Spleen (tissue), 7 donors: ENCODE measurements at regions not wholly inside any gene's neighbourhood (a gene's known extent, or its start where the extent isn't known, plus 50 kb on each side); places are given as distances from the start of the nearest gene placed in this dataset.

Source experiments
- POLR2A ChIP-seq, 3 donors: fragments of 450-650 bp; IDR thresholded peaks; one replicate each; pipeline ENCODE4 v1.5.1; 2017; ENCODE audit warnings: antibody characterized with exemption in 3 of 3, mild to moderate bottlenecking in 1 of 3
- POLR2AphosphoS5 ChIP-seq, 3 donors: sonication (generic); formaldehyde crosslinking; IDR thresholded peaks; one replicate each; pipeline ENCODE4 v1.5.1; 2017; ENCODE audit warnings: antibody characterized with exemption in 3 of 3
- TF ChIP-seq, protein P1 (sequence below), 11 experiments: fragments of 200-600 bp in 7 of 11; fragments of 450-650 bp in 4 of 11; sonication (generic) in 4 of 11; IDR thresholded peaks in 8 of 11; conservative IDR thresholded peaks in 3 of 11; 1 replicate in 7 of 11; 2 replicates in 4 of 11; pipeline versions ENCODE4 v1.4.0 to v1.8.0; 2016 to 2021; ENCODE audit warnings: antibody characterized with exemption in 11 of 11, inconsistent platforms in 4 of 11, mild to moderate bottlenecking in 1 of 11
- donor health status: DM: no; HTN: no; CAD: no; lungs with moderate emphysema.
- donor health status: DM: no; HTN: no; CAD: no.
- donor health status: DM: no; HTN: no; CAD: no.

DNA sequence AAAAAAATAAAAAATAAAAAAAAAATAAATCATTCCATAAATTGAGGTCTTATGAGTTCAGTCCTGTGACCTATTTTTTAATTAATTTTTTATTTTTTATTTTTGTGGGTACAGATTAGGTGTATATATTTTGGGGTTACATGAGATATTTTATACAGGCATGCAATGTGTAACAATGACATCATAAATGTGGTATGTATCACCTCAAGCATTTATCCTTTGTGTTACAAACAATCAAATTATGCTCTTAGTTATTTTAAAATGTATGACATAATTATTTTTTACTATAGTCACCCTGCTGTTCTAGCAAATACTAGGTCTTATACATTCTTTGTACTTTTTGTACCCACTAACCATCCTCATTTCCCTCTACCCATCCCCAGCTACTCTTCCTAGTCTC lies 537.9 kb downstream of the HINT1 start:
- TF ChIP-seq, protein P1, sequence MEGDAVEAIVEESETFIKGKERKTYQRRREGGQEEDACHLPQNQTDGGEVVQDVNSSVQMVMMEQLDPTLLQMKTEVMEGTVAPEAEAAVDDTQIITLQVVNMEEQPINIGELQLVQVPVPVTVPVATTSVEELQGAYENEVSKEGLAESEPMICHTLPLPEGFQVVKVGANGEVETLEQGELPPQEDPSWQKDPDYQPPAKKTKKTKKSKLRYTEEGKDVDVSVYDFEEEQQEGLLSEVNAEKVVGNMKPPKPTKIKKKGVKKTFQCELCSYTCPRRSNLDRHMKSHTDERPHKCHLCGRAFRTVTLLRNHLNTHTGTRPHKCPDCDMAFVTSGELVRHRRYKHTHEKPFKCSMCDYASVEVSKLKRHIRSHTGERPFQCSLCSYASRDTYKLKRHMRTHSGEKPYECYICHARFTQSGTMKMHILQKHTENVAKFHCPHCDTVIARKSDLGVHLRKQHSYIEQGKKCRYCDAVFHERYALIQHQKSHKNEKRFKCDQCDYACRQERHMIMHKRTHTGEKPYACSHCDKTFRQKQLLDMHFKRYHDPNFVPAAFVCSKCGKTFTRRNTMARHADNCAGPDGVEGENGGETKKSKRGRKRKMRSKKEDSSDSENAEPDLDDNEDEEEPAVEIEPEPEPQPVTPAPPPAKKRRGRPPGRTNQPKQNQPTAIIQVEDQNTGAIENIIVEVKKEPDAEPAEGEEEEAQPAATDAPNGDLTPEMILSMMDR (IDR thresholded peaks at IDR 0.05 in 8 of 11, conservative IDR thresholded peaks at IDR 0.05 in 3 of 11) = no peak
- TF ChIP-seq POLR2A (IDR thresholded peaks at IDR 0.05) (no peak), POLR2AphosphoS5 (IDR thresholded peaks at IDR 0.05) (no peak)
